ENCODE measurements at regions not wholly inside any gene's neighbourhood (a gene's known extent, or its start where the extent isn't known, plus 50 kb on each side); places are given as distances from the start of the nearest gene placed in this dataset.

- no peak for TF ChIP-seq CTCF (IDR thresholded peaks at IDR 0.05)
- FAIRE-seq, result no peak
- H3K27ac ChIP-seq, result no peak overlapping the region
Observed at GRCh38 chr2:234425639-234426603, 71.0 kb downstream of the ARL4C start.

DNA sequence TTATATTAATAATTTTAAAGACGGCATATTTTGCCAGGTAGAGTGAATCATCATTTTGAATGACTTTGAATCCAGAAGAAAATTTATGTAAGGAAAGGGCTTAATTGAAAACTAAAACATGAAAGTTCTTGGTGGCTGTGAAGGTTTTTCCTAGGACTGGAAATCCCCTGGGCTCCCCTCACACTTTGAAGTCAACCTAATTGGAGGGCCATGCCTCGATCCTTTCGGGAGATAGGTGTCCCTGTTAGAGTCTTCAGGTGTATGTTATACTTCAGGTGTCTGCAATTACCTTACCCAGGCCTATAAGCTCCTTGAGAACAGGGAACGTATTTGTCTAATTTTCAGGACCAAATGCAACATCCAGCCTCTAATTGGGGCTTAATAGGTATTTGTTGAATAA is 73.0 kb downstream of the ARL4C start:
- Histone ChIP-seq H3K36me3 (no peaks in the 10 kb centered on the region), H3K4me3 (no peak overlapping the region), H3K9me3 (no peaks in the 10 kb centered on the region), H3K27me3 (no peaks in the 10 kb centered on the region), H3K27ac (no peak overlapping the region), H3K4me1 (no peaks in the 10 kb centered on the region)
- FAIRE-seq, result no peak
- intact Hi-C loops (cut with DNase I), result no loop called here
- TF ChIP-seq CTCF (IDR thresholded peaks at IDR 0.05), result no peak
- no peak for DNase-seq
- no peak for ATAC-seq
- 46 to 50% methylated on average over 4 of the region's 4 CpGs for WGBS, 2 donors

More at GRCh38 chr2:234425639-234426603, 71.0 kb downstream of the ARL4C start:
- Histone ChIP-seq H3K27me3 (no peaks in the 10 kb centered on the region), H3K4me3 (no peak overlapping the region), H3K9me3 (no peaks in the 10 kb centered on the region), H3K4me1 (no peaks in the 10 kb centered on the region), H3K36me3 (no peaks in the 10 kb centered on the region)
- DNase-seq, result no peak
- peak in 3 of 4 donors; percentile 17 to 31 (median 29) for ATAC-seq
- WGBS, 2 donors, result 64 to 75% methylated on average over 8 of the region's 8 CpGs
- intact Hi-C loops (cut with DNase I), result no loop called here

DNA sequence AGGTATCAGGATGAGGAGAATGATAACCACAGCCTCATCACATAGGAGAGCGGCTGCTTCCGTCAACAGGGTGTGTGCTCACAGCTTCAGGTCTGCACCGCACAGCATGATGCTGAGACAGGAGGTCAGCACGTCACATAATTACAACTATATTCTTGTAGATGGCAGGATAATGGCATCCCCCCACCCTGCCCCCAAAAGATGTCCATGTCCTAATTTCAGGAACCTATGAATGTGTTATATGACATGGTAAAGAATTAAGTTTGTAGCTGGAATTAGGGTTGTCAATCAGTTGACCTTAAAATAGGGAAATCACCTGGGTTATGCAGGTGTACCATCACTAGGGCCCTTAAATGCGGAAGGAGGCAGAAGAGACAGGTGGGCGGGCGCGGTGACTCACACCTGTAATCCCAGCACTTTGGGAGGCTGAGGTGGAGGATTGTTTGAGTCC is 73.9 kb downstream of the ARL4C start:
- DNase-seq (no peak), ATAC-seq (no peak), FAIRE-seq (no peak)
- H3K27me3 ChIP-seq, result no peaks in the 10 kb centered on the region
- H3K36me3 ChIP-seq, result no peaks in the 10 kb centered on the region
- H3K4me1 ChIP-seq, result no peaks in the 10 kb centered on the region
- intact Hi-C loops (cut with DNase I), result no loop called here
- H3K4me3 ChIP-seq, result no peak overlapping the region
- no peaks in the 10 kb centered on the region for H3K9me3 ChIP-seq
- TF ChIP-seq CTCF (IDR thresholded peaks at IDR 0.05), result no peak
- no peak overlapping the region for H3K27ac ChIP-seq
- 93 to 97% methylated on average over 8 of the region's 8 CpGs for WGBS, 2 donors

DNA sequence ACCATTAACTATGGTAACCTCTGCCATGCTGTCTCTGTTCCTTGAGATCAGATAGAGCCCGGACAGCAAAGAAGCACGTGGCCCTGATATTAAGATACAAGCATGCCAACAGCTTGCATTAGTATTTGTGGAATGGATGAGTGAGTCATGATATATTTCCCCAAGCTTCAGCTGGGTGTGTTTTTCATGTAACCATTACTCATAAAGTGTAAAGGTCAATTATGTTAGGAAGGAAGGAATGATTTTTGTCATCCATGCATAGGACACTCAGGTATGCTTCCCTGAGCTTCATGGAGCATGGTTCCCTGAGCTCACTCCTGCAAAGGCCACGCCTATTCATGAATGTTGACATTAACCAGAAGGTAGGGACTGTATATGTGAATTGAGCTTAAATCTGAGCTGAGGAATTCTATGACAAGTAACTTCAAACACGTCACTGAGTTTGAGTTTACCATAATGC is 74.6 kb downstream of the ARL4C start:
- no peaks in the 10 kb centered on the region for H3K36me3 ChIP-seq
- intact Hi-C loops (cut with DNase I), result no loop called here
- no peaks in the 10 kb centered on the region for H3K27me3 ChIP-seq
- no peaks in the 10 kb centered on the region for H3K4me1 ChIP-seq
- no peak overlapping the region for H3K27ac ChIP-seq
- TF ChIP-seq CTCF (IDR thresholded peaks at IDR 0.05), result no peak
- no peak overlapping the region for H3K4me3 ChIP-seq
- no peak for DNase-seq
- FAIRE-seq, result no peak
- ATAC-seq, result peak in 3 of 4 donors; percentile 67 to 80 (median 78)
- H3K9me3 ChIP-seq, result no peaks in the 10 kb centered on the region
- WGBS, 2 donors, result 39 to 52% methylated on average over 4 of the region's 4 CpGs

- H3K9me3 ChIP-seq, result no peaks in the 10 kb centered on the region
- ATAC-seq (no peak), FAIRE-seq (no peak), DNase-seq (no peak)
- TF ChIP-seq CTCF (IDR thresholded peaks at IDR 0.05), result no peak
- H3K27me3 ChIP-seq, result no peaks in the 10 kb centered on the region
- H3K36me3 ChIP-seq, result no peaks in the 10 kb centered on the region
- intact Hi-C loops (cut with DNase I), result no loop called here
- no peak overlapping the region for H3K27ac ChIP-seq
- 45 to 50% methylated on average over 2 of the region's 2 CpGs for WGBS, 2 donors
- H3K4me1 ChIP-seq, result no peaks in the 10 kb centered on the region
- no peak overlapping the region for H3K4me3 ChIP-seq
Observed at GRCh38 chr2:234420408-234420807, 76.5 kb downstream of the ARL4C start.
